ENCODE measurements at regions not wholly inside any gene's neighbourhood (a gene's known extent, or its start where the extent isn't known, plus 50 kb on each side); places are given as distances from the start of the nearest gene placed in this dataset.

DNA sequence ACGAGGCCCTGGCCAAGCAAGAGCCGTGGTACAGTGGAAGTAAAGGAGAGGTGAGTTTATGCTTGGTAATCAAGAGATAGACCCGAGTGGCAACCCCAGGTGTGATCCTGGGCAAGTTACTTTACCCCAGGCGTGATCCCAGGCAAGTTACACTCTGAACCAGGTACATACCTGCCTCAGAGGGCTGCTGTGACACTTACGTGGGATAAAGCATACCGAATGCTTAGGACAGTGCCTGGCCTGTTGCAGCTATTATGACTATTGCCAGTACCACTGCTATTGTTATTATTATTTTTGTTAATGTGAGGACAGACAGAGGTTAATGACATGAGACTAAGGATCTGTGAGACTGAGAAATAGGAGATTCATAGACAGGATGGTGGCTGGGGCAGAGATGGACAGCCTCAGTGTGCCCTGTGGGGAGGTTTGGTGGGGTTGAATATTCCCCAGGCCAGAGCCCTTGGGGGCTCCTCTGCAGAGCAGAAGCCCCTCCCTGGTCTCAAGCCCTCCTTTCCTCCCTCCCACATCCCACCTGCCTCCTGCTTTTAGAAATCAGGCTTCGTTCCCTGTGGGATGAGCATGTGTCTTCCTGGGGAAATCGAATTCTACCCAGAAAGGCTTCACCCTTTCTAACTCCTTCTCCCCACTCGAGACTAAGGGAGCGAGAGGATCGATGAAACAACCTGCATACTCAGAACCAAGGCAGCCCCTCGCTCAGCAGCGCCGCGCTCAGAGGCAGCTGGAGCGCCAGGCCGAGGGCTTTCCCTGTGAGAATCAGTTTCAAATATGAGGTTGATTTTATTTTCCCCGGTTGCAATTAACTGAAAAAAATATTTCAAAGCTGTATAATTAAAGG lies 62.0 kb upstream of the SIX3 start:
- no peak for ATAC-seq

DNA sequence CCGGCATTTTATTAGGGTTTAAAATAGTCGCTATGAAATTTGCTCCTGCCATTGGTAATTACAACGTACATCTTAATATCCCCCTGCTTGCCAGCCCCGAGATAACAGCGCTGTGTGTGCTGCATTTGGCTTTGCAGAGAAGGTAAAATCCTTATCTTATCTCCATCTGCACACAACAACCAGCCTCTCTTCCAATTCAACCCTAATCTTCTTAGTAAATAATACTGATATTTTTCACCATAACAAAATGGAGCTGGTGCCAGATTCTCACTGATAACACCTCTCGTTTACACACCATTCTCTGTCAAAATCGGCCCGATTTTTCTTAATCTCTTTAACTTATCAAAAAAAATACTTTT lies 61.4 kb upstream of the SIX3 start:
- ATAC-seq = no peak

DNA sequence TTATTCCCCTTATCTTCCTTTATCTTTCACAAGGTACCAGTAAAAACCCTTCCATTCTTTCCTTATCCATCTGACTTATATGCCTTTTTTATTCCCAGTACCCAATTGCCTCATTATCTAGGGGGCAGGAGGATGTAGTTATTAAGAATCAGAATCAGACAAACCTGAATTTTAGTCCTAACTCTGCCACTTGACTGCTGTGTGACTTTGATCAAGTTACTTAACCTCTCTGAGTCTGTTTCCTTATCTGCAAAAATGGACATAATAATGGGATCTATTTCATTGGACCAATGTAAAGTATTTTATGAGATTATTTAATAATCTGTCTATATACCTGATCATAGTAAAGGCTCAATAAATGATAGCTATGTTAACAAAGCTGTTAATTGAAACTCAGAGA lies 59.6 kb upstream of the SIX3 start:
- ATAC-seq = no peak

DNA sequence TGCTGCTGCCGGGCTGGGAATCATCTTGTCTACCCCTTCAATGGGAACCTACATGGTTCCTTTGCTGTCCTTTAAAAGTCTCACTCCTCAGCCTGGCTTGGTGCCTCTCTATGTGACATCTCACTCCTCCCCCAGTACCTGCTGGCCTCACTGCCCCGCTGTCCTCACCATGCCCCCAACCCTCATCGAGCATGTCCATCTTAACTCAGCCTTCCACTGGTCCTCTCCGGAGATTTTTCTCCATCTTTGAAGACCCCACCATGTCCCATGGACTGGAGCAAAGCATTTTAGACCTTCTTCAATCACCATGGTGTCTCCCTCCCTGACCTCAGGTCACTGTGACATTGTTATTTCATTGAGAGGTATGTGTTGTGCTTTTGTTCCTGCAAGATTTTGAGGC lies 58.1 kb upstream of the SIX3 start:
- no peak for ATAC-seq

DNA sequence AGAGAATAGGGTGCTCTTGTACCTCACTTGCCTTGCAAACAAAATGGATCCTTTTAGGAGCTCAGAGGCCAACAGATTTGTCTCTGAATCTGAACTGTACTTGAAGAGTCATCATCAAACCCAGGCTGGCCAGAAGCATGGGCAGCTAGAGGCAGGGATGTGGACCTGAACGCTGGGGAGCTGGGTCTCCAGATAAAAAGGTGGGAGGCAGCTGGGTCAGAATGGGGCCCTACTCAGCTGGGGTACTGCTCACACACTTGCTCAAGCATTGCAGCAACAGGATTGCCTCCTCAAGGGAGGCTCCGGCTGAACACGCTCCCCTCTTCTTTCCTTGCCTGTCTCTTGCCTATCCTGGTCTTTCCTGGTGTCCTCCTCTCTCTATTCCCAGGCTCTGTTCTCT lies 57.3 kb upstream of the SIX3 start:
- no peak for ATAC-seq

DNA sequence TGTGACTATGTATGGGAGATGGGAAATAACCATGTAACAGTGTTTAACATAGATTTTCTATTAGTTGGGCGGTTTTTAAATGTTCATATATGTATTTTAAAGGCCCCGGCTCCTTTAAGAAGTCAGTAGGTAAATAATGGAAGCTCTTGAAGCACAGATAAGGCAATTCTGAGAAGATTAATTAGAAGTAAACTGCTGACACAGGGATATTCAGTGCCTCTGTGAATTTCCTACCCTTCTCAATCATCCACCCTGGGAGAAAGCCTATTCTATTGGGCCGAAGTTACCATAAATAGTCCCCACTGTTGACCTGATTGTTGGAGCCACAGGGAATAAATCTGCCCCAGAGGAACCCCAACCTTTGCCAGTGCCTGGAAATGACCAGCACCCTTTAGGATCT lies 56.8 kb upstream of the SIX3 start:
- no peak for ATAC-seq

DNA sequence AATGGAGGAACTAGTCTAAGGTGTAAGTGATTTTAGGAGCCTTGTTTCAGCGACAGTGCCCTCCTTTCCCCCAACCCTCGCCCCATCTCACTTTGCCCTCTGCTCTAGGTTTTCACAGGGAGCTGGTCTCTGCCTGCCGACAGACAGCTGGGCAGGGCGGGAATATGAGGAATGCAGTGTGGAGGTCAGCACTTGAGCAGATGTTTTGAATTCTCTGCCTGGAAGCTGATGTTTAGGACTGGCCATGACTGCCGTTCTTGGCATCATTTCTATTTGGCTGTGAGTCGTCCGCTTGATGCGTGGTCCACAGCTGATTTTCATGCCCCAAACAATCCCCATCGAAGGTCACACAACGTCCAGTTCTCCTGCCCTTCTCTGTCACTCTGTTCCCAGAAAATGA lies 55.1 kb upstream of the SIX3 start:
- ATAC-seq = no peak

DNA sequence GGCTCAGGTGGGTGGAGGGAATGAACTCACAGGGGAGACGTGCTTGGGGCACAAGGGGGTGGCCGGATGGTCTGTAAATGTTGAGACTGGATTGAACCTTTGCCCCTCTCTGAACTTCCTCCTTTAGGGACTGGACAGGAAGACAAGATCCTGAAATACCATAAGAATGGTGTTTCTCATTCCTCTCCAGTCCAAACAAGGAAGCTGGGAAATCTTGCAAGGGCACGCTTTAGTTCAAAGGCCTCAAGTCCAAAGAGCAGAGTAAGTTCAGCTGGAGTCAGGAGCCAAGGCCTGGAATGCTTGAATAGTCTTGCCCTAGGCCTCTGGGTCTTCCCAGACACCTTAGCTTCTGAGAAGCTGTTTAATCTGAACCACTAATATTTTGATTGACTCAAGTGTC lies 52.4 kb upstream of the SIX3 start:
- ATAC-seq = no peak

Measured in activated CD4-positive, CD25-positive, alpha-beta regulatory T cell treated with anti-CD3 and anti-CD28 coated beads, Interleukin-2, amount 50 U/mL, for 24 hours (primary cell).